T-cell (primary cell): ENCODE measurements at regions not wholly inside any gene's neighbourhood (a gene's known extent, or its start where the extent isn't known, plus 50 kb on each side); places are given as distances from the start of the nearest gene placed in this dataset.

Source experiments
- ATAC-seq, 4 experiments: fragments of 200-7000 bp in 3 of 4; fragments of 150-1000 bp in 1 of 4; cut with Tn5 transposase; replicated peaks in 1 of 4; 1 replicate in 3 of 4; 2 replicates in 1 of 4; pipeline ENCODE4 v1.10.0; 2021; ENCODE audit warnings: moderate library complexity in 3 of 4, mild to moderate bottlenecking in 2 of 4, moderate number of reproducible peaks in 1 of 4
- CTCF ChIA-PET, 2 donors: fragments of 300-600 bp; sonication (Branson Sonifier 250); formaldehyde crosslinking; loops; one replicate each; lab custom pipeline; 2022; ENCODE audit warnings: antibody characterized with exemption in 2 of 2; lab: Charles Lee
- POLR2A ChIA-PET, 2 donors: fragments of 300-600 bp; sonication (Branson Sonifier 250); formaldehyde crosslinking; loops; one replicate each; lab custom pipeline; 2022; ENCODE audit warnings: antibody characterized with exemption in 2 of 2; lab: Charles Lee
- DNase-seq, 35 experiments: peaks; one replicate each; pipeline versions ENCODE4 v3.0.0 to v3.0.0-alpha.2; 2013 to 2023
- H3K27ac ChIP-seq: one replicate; pipeline ENCODE4 v1.5.1; 2013; ENCODE audit warnings: low read length
- H3K27me3 ChIP-seq, 2 experiments: replicated peaks in 1 of 2; 1 replicate in 1 of 2; 2 replicates in 1 of 2; pipeline versions ENCODE4 v1.6.1 to v1.7.0; 2013; ENCODE audit warnings: low read length in 1 of 2, mixed read lengths in 1 of 2; ENCODE audit not compliant: control insufficient read depth in 2 of 2, insufficient read depth in 2 of 2; ENCODE audit errors: extremely low read depth in 1 of 2
- H3K36me3 ChIP-seq, 2 donors: 1 replicate in 1 of 2; 2 replicates in 1 of 2; pipeline versions ENCODE4 v1.6.1 to v1.7.0; 2013; ENCODE audit warnings: low read length in 1 of 2; ENCODE audit not compliant: control insufficient read depth in 2 of 2, insufficient read depth in 1 of 2; ENCODE audit errors: extremely low read depth in 1 of 2
- H3K4me1 ChIP-seq, 2 experiments: 1 replicate in 1 of 2; 2 replicates in 1 of 2; pipeline versions ENCODE4 v1.6.1 to v1.7.0; 2013; ENCODE audit warnings: low read length in 2 of 2, mixed read lengths in 1 of 2; ENCODE audit not compliant: insufficient read depth in 2 of 2, control insufficient read depth in 1 of 2; ENCODE audit errors: extremely low read depth in 1 of 2
- H3K4me3 ChIP-seq, 2 donors: 1 replicate in 1 of 2; 2 replicates in 1 of 2; pipeline versions ENCODE4 v1.5.1 to v1.7.0; 2013; ENCODE audit warnings: mild to moderate bottlenecking in 2 of 2, low read length in 1 of 2, moderate library complexity in 1 of 2; ENCODE audit not compliant: control insufficient read depth in 1 of 2; ENCODE audit errors: extremely low read depth in 1 of 2
- H3K9me3 ChIP-seq: 2 replicates; pipeline ENCODE4 v1.7.0; 2013
- H3K27ac Mint-ChIP-seq, 2 donors: one replicate each; pipeline ENCODE4 v1.8.0; 2020 to 2021; ENCODE audit warnings: mild to moderate bottlenecking in 2 of 2, mixed read lengths in 2 of 2
- H3K27me3 Mint-ChIP-seq, 2 donors: one replicate each; pipeline ENCODE4 v1.8.0; 2021 to 2022; ENCODE audit warnings: mixed read lengths in 2 of 2
- H3K36me3 Mint-ChIP-seq: one replicate; pipeline ENCODE4 v1.8.0; 2021; ENCODE audit warnings: mixed read lengths
- H3K4me1 Mint-ChIP-seq, 3 donors: one replicate each; pipeline ENCODE4 v1.8.0; 2020 to 2022; ENCODE audit warnings: mixed read lengths in 3 of 3, mild to moderate bottlenecking in 1 of 3
- H3K4me3 Mint-ChIP-seq, 3 donors: one replicate each; pipeline ENCODE4 v1.8.0; 2020 to 2022; ENCODE audit warnings: mild to moderate bottlenecking in 3 of 3, mixed read lengths in 3 of 3, moderate library complexity in 3 of 3
- H3K9me3 Mint-ChIP-seq, 3 donors: one replicate each; pipeline ENCODE4 v1.8.0; 2020 to 2022; ENCODE audit warnings: mixed read lengths in 3 of 3
- WGBS: methylation state at CpG from one replicate; pipeline ENCODE4 v1.1.5; 2013; ENCODE audit warnings: missing lambda C conversion rate; ENCODE audit not compliant: insufficient coverage; 5-methylcytosine and 5-hydroxymethylcytosine counted together

DNA sequence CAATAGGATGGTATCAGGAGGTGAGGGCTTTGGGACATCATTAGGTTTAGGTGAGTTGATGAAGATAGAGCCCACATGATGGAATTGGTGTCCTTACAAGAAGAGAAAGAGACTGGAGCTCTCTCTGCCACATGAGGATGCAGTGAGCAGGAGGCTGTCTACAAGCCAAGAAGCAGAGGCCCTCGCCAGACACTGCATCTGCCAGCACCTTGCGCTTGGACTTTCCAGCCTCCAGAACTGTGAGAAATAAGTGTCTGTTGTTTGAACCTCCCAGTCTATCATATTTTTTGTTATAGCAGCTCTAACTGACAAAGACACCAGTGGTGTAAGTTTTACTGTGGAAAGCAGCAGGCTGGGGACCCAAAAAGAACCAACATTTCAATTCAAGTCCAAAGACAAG, 571.1 kb upstream of the ID2 start:
- Mint-ChIP-seq H3K27me3 (no peaks in the 10 kb centered on the region), H3K36me3 (no peaks in the 10 kb centered on the region), H3K4me1 (peaks cover 0 to 7% (median 7%) of the 10 kb centered on the region in 3 donors), H3K4me3 (no peak overlapping the region), H3K27ac (no peak overlapping the region), H3K9me3 (no peaks in the 10 kb centered on the region)
- H3K36me3 ChIP-seq: no peaks in the 10 kb centered on the region
- H3K4me3 ChIP-seq: no peak overlapping the region
- ATAC-seq (no peak), DNase-seq (no peak)
- no peaks in the 10 kb centered on the region for H3K9me3 ChIP-seq
- CTCF ChIA-PET: no interaction called here
- H3K27ac ChIP-seq: no peak overlapping the region
- no peaks in the 10 kb centered on the region for H3K27me3 ChIP-seq
- POLR2A ChIA-PET: no interaction called here
- WGBS: no CpG with 5 or more reads among the region's 2 CpGs
- peaks cover 0 to 5% of the 10 kb centered on the region in 2 experiments for H3K4me1 ChIP-seq

GRCh38 chr2:8111193-8111592, 570.7 kb upstream of the ID2 start:
- no peak overlapping the region for H3K27ac Mint-ChIP-seq
- peaks cover 0 to 5% of the 10 kb centered on the region in 2 experiments for H3K4me1 ChIP-seq
- no peaks in the 10 kb centered on the region for H3K9me3 ChIP-seq
- H3K4me3 Mint-ChIP-seq: no peak overlapping the region
- H3K36me3 Mint-ChIP-seq: no peaks in the 10 kb centered on the region
- DNase-seq: no peak
- ChIA-PET POLR2A (no interaction called here), CTCF (no interaction called here)
- H3K4me3 ChIP-seq: no peak overlapping the region
- no peaks in the 10 kb centered on the region for H3K27me3 Mint-ChIP-seq
- no peaks in the 10 kb centered on the region for H3K9me3 Mint-ChIP-seq
- no peaks in the 10 kb centered on the region for H3K36me3 ChIP-seq
- no peak for ATAC-seq
- H3K27ac ChIP-seq: no peak overlapping the region
- peaks cover 0 to 7% (median 7%) of the 10 kb centered on the region in 3 donors for H3K4me1 Mint-ChIP-seq
- 100% methylated on average over 1 of the region's 1 CpG for WGBS
- no peaks in the 10 kb centered on the region for H3K27me3 ChIP-seq

- Mint-ChIP-seq H3K4me3 (no peak overlapping the region), H3K27me3 (no peaks in the 10 kb centered on the region), H3K4me1 (peaks cover 0 to 4% (median 3%) of the 10 kb centered on the region in 3 donors), H3K9me3 (no peaks in the 10 kb centered on the region), H3K36me3 (no peaks in the 10 kb centered on the region), H3K27ac (no peak overlapping the region)
- 50% methylated on average over 1 of the region's 4 CpGs for WGBS
- H3K9me3 ChIP-seq: no peaks in the 10 kb centered on the region
- DNase-seq: no peak
- no peaks in the 10 kb centered on the region for H3K4me1 ChIP-seq
- ChIA-PET POLR2A (no interaction called here), CTCF (no interaction called here)
- H3K27ac ChIP-seq: no peak overlapping the region
- no peaks in the 10 kb centered on the region for H3K27me3 ChIP-seq
- ATAC-seq: no peak
- no peak overlapping the region for H3K4me3 ChIP-seq
- no peaks in the 10 kb centered on the region for H3K36me3 ChIP-seq
These were observed 566.4 kb upstream of the ID2 start for GRCh38 chr2:8115456-8115855.

- H3K4me3 ChIP-seq: no peak overlapping the region
- no peaks in the 10 kb centered on the region for H3K9me3 ChIP-seq
- no peaks in the 10 kb centered on the region for H3K4me1 ChIP-seq
- 100% methylated on average over 1 of the region's 3 CpGs for WGBS
- peaks cover 0 to 4% (median 3%) of the 10 kb centered on the region in 3 donors for H3K4me1 Mint-ChIP-seq
- ChIA-PET POLR2A (no interaction called here), CTCF (no interaction called here)
- no peaks in the 10 kb centered on the region for H3K9me3 Mint-ChIP-seq
- H3K36me3 ChIP-seq: no peaks in the 10 kb centered on the region
- H3K4me3 Mint-ChIP-seq: no peak overlapping the region
- H3K36me3 Mint-ChIP-seq: no peaks in the 10 kb centered on the region
- no peak overlapping the region for H3K27ac ChIP-seq
- no peak for DNase-seq
- H3K27ac Mint-ChIP-seq: no peak overlapping the region
- no peaks in the 10 kb centered on the region for H3K27me3 ChIP-seq
- no peak for ATAC-seq
- no peaks in the 10 kb centered on the region for H3K27me3 Mint-ChIP-seq
These were observed 565.9 kb upstream of the ID2 start for GRCh38 chr2:8115966-8116365.

DNA sequence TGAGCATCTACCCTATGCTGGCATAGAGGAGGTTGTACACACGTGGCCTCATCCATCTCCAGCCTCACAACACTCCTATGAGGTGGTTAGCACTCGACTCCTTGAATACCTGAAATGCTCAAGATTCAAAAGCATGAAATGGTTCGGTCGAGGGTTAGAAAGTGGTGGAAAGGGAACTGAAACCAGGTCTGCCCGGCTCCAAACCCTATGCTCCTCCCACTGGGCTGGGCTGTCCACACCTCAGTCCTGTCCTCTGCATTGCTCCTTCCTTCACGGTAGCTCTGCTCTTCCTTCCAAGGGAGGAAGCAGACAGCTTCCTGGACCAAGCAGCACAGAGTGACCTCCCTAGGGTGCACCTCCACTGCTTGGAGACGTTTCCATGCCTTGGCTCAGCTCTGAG, 565.2 kb upstream of the ID2 start:
- H3K27ac ChIP-seq: no peak overlapping the region
- Mint-ChIP-seq H3K4me3 (no peak overlapping the region), H3K27ac (no peak overlapping the region), H3K36me3 (no peaks in the 10 kb centered on the region), H3K27me3 (no peaks in the 10 kb centered on the region), H3K9me3 (no peaks in the 10 kb centered on the region), H3K4me1 (peaks cover 0 to 4% (median 3%) of the 10 kb centered on the region in 3 donors)
- DNase-seq: no peak
- H3K36me3 ChIP-seq: no peaks in the 10 kb centered on the region
- H3K9me3 ChIP-seq: no peaks in the 10 kb centered on the region
- H3K4me1 ChIP-seq: no peaks in the 10 kb centered on the region
- H3K4me3 ChIP-seq: no peak overlapping the region
- no peaks in the 10 kb centered on the region for H3K27me3 ChIP-seq
- ATAC-seq: no peak
- ChIA-PET CTCF (no interaction called here), POLR2A (no interaction called here)
- WGBS: 100% methylated on average over 1 of the region's 7 CpGs

- CTCF ChIA-PET: interaction anchor here in 1 of 2 donors (0.8 kb wide), 1 partner anchor 14 kb away, joined by 3 read pairs; no protein-coding TSS in a partner anchor
- no peak overlapping the region for H3K4me3 Mint-ChIP-seq
- POLR2A ChIA-PET: no interaction called here
- Histone ChIP-seq H3K9me3 (no peaks in the 10 kb centered on the region), H3K4me3 (no peak overlapping the region), H3K27me3 (no peaks in the 10 kb centered on the region), H3K4me1 (no peaks in the 10 kb centered on the region), H3K27ac (no peak overlapping the region), H3K36me3 (no peaks in the 10 kb centered on the region)
- H3K9me3 Mint-ChIP-seq: no peaks in the 10 kb centered on the region
- no peak for ATAC-seq
- H3K36me3 Mint-ChIP-seq: peaks cover 3% of the 10 kb centered on the region
- 96% methylated on average over 11 of the region's 14 CpGs for WGBS
- H3K4me1 Mint-ChIP-seq: peaks cover 0 to 4% (median 3%) of the 10 kb centered on the region in 3 donors
- H3K27ac Mint-ChIP-seq: no peak overlapping the region
- DNase-seq: no peak
- no peaks in the 10 kb centered on the region for H3K27me3 Mint-ChIP-seq
These were observed 562.7 kb upstream of the ID2 start for GRCh38 chr2:8118940-8119781.
